Colonic mucosa (tissue), 4 donors: ENCODE measurements at regions not wholly inside any gene's neighbourhood (a gene's known extent, or its start where the extent isn't known, plus 50 kb on each side); places are given as distances from the start of the nearest gene placed in this dataset.
A peak's percentile ranks its signal among the peaks of the same experiment; 100 is the strongest.

ENCODE experiments used
- DNase-seq: peaks from one replicate; pipeline ENCODE4 v3.0.0-alpha.2; 2020
- H3K27ac ChIP-seq: fragments of 200-600 bp; one replicate; pipeline ENCODE4 v1.8.0; 2021
- H3K27me3 ChIP-seq: fragments of 200-600 bp; one replicate; pipeline ENCODE4 v1.8.0; 2021
- H3K36me3 ChIP-seq: fragments of 200-600 bp; one replicate; pipeline ENCODE4 v1.8.0; 2021
- H3K4me1 ChIP-seq: fragments of 200-600 bp; one replicate; pipeline ENCODE4 v1.8.0; 2021; ENCODE audit warnings: mild to moderate bottlenecking
- H3K4me3 ChIP-seq: fragments of 200-600 bp; one replicate; pipeline ENCODE4 v1.8.0; 2021
- H3K9ac ChIP-seq, 2 donors: one replicate each; pipeline ENCODE4 v1.7.0; 2013; ENCODE audit warnings: control low read depth in 2 of 2, low read depth in 2 of 2, low read length in 2 of 2
- H3K9me3 ChIP-seq: fragments of 200-600 bp; one replicate; pipeline ENCODE4 v1.8.0; 2021
- CTCF ChIP-seq: fragments of 200-600 bp; IDR thresholded peaks from one replicate; pipeline ENCODE4 v1.8.0; 2022; ENCODE audit warnings: antibody characterized with exemption, mild to moderate bottlenecking
- intact Hi-C: fragments of 100-400 bp; cut with DNase I; formaldehyde crosslinking; loops from one replicate; pipeline ENCODE4 v1.14.1; 2022
- donor health status: healthy.
- donor health status: DM: no; HTN: no; CAD: no.
- donor health status: DM: no; HTN: no; CAD: no.

DNA sequence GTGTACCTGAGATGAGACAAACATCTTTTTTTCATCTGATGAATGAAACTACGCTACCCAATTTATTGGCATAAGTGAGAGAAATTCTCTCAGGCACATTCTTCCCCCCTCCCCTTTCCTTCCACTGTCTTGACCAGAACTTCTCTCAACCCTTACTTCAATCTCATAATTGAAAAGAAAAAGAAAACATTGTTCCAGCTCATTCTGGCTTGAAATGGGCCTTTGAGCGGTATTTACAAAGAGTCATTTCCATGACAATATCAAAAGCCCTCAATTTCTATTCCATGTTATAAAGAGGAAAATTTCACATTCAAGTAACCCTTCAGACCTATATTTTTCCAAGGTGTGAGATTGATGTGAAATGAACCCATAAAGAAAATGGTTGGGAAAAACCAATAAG lies 145.9 kb downstream of the PCSK1 start:
- intact Hi-C loops = no loop called here
- H3K4me1 ChIP-seq = no peaks in the 10 kb centered on the region
- H3K9ac ChIP-seq = no peak overlapping the region
- no peak overlapping the region for H3K4me3 ChIP-seq
- H3K36me3 ChIP-seq = no peaks in the 10 kb centered on the region
- H3K27ac ChIP-seq = no peak overlapping the region
- H3K9me3 ChIP-seq = no peaks in the 10 kb centered on the region
- H3K27me3 ChIP-seq = no peaks in the 10 kb centered on the region
- no peak for TF ChIP-seq CTCF
- DNase-seq = no peak

GRCh38 chr5:96285823-96286222 lies 147.2 kb downstream of the PCSK1 start:
- Histone ChIP-seq H3K4me1 (no peaks in the 10 kb centered on the region), H3K27ac (no peak overlapping the region), H3K9ac (no peak overlapping the region), H3K36me3 (no peaks in the 10 kb centered on the region), H3K27me3 (no peaks in the 10 kb centered on the region), H3K4me3 (no peak overlapping the region), H3K9me3 (no peaks in the 10 kb centered on the region)
- no peak for DNase-seq
- TF ChIP-seq CTCF = no peak
- intact Hi-C loops = no loop called here

- TF ChIP-seq CTCF = no peak
- Histone ChIP-seq H3K27me3 (no peaks in the 10 kb centered on the region), H3K9me3 (no peaks in the 10 kb centered on the region), H3K27ac (peak overlapping the region; percentile 35), H3K36me3 (no peaks in the 10 kb centered on the region), H3K9ac (no peak overlapping the region), H3K4me1 (no peaks in the 10 kb centered on the region), H3K4me3 (no peak overlapping the region)
- intact Hi-C loops = no loop called here
- DNase-seq = no peak
Measured at GRCh38 chr5:96284727-96285389, 148.2 kb downstream of the PCSK1 start.

DNA sequence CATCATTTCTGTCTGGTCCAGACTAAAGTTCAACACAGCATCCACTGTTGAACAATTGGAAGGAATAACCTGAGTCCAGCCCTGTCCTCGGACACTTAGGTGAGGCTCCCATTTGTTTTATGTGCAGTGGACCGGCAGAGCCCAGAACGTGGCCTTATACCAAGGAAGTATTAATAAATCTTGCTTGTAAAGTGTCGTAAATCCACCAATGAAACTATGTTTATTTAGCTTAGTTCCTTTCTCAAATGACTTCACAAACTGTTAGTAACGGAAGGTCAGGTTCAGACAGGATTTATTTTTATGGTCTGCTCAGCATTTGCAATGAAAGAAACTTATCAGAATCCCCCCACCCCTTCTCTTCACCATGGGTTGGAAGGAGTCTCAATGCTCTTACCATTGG lies 149.5 kb downstream of the PCSK1 start:
- Histone ChIP-seq H3K36me3 (no peaks in the 10 kb centered on the region), H3K27ac (no peak overlapping the region), H3K4me1 (no peaks in the 10 kb centered on the region), H3K27me3 (no peaks in the 10 kb centered on the region), H3K9ac (no peak overlapping the region), H3K4me3 (no peak overlapping the region), H3K9me3 (no peaks in the 10 kb centered on the region)
- TF ChIP-seq CTCF = no peak
- intact Hi-C loops = no loop called here
- no peak for DNase-seq

DNA sequence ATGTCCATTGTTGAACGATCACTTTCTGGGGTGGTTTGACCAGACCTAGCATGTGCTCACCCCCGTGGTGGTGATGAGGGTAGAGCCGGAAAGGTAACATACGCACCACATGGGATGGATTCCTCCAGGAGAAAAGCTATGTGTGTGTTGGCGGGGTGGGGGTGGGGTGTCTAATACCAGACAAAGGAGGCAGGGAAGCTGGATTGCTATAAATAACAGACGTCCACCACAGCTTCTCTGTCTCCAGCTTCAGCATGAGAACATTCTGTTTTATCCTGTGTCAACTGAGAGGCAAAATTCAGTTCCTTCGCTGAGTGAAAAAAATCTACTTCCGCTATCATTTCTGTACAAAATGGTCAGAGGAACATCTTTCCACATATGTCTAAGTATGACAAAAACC lies 151.0 kb downstream of the PCSK1 start:
- Histone ChIP-seq H3K4me1 (no peaks in the 10 kb centered on the region), H3K9me3 (no peaks in the 10 kb centered on the region), H3K4me3 (no peak overlapping the region), H3K27me3 (no peaks in the 10 kb centered on the region), H3K9ac (no peak overlapping the region), H3K36me3 (no peaks in the 10 kb centered on the region), H3K27ac (no peak overlapping the region)
- no peak for DNase-seq
- intact Hi-C loops = no loop called here
- TF ChIP-seq CTCF = no peak
